Neural progenitor cell (in vitro differentiated cells): ENCODE measurements at regions not wholly inside any gene's neighbourhood (a gene's known extent, or its start where the extent isn't known, plus 50 kb on each side); places are given as distances from the start of the nearest gene placed in this dataset.

Experiments
- DNase-seq: peaks from one replicate; pipeline ENCODE4 v3.0.0-alpha.2; 2016; ENCODE audit warnings: low spot score
- H2AFZ ChIP-seq: fragments of 200-600 bp; sonication (generic); replicated peaks from 2 replicates; pipeline ENCODE4 v1.6.1; 2016; ENCODE audit warnings: antibody characterized with exemption
- H3F3A ChIP-seq: fragments of 200-600 bp; sonication (generic); 2 replicates; pipeline ENCODE4 v1.6.1; 2016; ENCODE audit warnings: antibody characterized with exemption, low read depth
- H3K27ac ChIP-seq: fragments of 200-600 bp; sonication (generic); 2 replicates; pipeline ENCODE4 v1.5.1; 2016; ENCODE audit warnings: mild to moderate bottlenecking
- H3K27me3 ChIP-seq: fragments of 200-600 bp; sonication (generic); 2 replicates; pipeline ENCODE4 v1.6.1; 2016; ENCODE audit warnings: mild to moderate bottlenecking, moderate library complexity
- H3K36me3 ChIP-seq: fragments of 200-600 bp; sonication (generic); 2 replicates; pipeline ENCODE4 v1.5.1; 2016
- H3K4me1 ChIP-seq: fragments of 200-600 bp; sonication (generic); 2 replicates; pipeline ENCODE4 v1.6.1; 2016; ENCODE audit warnings: mixed run types
- H3K4me2 ChIP-seq: fragments of 200-600 bp; sonication (generic); 2 replicates; pipeline ENCODE4 v1.6.1; 2016
- H3K4me3 ChIP-seq: fragments of 200-600 bp; sonication (generic); 2 replicates; pipeline ENCODE4 v1.5.1; 2016
- H3K79me2 ChIP-seq: fragments of 200-600 bp; sonication (generic); 2 replicates; pipeline ENCODE4 v1.6.1; 2016; ENCODE audit warnings: low read depth
- H3K9ac ChIP-seq: fragments of 200-600 bp; sonication (generic); 2 replicates; pipeline ENCODE4 v1.6.1; 2016
- H3K9me3 ChIP-seq: fragments of 200-600 bp; sonication (generic); 2 replicates; pipeline ENCODE4 v1.5.1; 2016; ENCODE audit warnings: low read depth
- H4K20me1 ChIP-seq: fragments of 200-600 bp; sonication (generic); 2 replicates; pipeline ENCODE4 v1.6.1; 2016; ENCODE audit warnings: low read depth
- H3K27ac Mint-ChIP-seq: 3 replicates; pipeline ENCODE4 v1.8.0; 2021; ENCODE audit warnings: mixed read lengths
- H3K27me3 Mint-ChIP-seq: 2 replicates; pipeline ENCODE4 v1.8.0; 2022; ENCODE audit warnings: low read depth, mild to moderate bottlenecking, inconsistent platforms, moderate library complexity, mixed read lengths; ENCODE audit not compliant: insufficient read depth
- H3K36me3 Mint-ChIP-seq: 3 replicates; pipeline ENCODE4 v1.8.0; 2021; ENCODE audit warnings: mixed read lengths
- H3K4me1 Mint-ChIP-seq: 3 replicates; pipeline ENCODE4 v1.8.0; 2021; ENCODE audit warnings: mixed read lengths
- H3K4me3 Mint-ChIP-seq: 3 replicates; pipeline ENCODE4 v1.8.0; 2021; ENCODE audit warnings: mild to moderate bottlenecking, moderate library complexity, mixed read lengths
- H3K9me3 Mint-ChIP-seq: 3 replicates; pipeline ENCODE4 v1.8.0; 2020; ENCODE audit warnings: mixed read lengths
- EZH2 ChIP-seq: fragments of 200-600 bp; sonication (generic); IDR thresholded peaks from 2 replicates; pipeline ENCODE4 v1.6.1; 2017; ENCODE audit warnings: antibody characterized with exemption, mild to moderate bottlenecking, moderate library complexity
- EZH2phosphoT487 ChIP-seq: fragments of 200-600 bp; sonication (generic); IDR thresholded peaks from 2 replicates; pipeline ENCODE4 v1.6.1; 2017; ENCODE audit warnings: antibody characterized with exemption
- TF ChIP-seq, protein P1 (sequence below): fragments of 200-600 bp; sonication (generic); IDR thresholded peaks from 2 replicates; pipeline ENCODE4 v1.5.1; 2017; ENCODE audit warnings: antibody characterized with exemption, mild to moderate bottlenecking

DNA sequence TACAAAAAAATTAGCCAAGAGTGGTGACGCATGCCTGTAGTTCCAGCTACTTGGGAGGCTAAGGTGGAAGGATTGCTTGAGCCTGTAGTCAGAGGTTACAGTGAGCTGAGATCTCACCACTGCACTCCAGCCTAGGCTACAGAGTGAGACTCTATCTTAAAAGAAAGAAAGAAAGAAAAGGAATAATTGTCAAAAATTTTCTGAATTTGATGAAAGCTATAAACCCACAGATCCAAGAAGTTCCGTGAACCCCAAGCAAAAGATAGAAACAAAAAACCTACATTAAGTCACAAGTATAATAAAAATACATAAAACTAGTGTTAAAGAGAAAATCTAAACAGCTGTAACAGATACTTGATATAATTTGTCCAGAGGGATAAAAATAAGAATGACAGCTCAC, 60.1 kb upstream of the KMT2C start:
- H4K20me1 ChIP-seq: no peaks in the 10 kb centered on the region
- H3K79me2 ChIP-seq: no peaks in the 10 kb centered on the region
- no peak overlapping the region for H2AFZ ChIP-seq
- H3K9me3 ChIP-seq: no peaks in the 10 kb centered on the region
- Mint-ChIP-seq H3K36me3 (no peaks in the 10 kb centered on the region), H3K27me3 (peaks cover 2% of the 10 kb centered on the region), H3K27ac (no peak overlapping the region), H3K9me3 (peaks cover 8% of the 10 kb centered on the region), H3K4me3 (no peak overlapping the region), H3K4me1 (no peaks in the 10 kb centered on the region)
- no peaks in the 10 kb centered on the region for H3K36me3 ChIP-seq
- H3F3A ChIP-seq: no peaks in the 10 kb centered on the region
- TF ChIP-seq, protein P1, sequence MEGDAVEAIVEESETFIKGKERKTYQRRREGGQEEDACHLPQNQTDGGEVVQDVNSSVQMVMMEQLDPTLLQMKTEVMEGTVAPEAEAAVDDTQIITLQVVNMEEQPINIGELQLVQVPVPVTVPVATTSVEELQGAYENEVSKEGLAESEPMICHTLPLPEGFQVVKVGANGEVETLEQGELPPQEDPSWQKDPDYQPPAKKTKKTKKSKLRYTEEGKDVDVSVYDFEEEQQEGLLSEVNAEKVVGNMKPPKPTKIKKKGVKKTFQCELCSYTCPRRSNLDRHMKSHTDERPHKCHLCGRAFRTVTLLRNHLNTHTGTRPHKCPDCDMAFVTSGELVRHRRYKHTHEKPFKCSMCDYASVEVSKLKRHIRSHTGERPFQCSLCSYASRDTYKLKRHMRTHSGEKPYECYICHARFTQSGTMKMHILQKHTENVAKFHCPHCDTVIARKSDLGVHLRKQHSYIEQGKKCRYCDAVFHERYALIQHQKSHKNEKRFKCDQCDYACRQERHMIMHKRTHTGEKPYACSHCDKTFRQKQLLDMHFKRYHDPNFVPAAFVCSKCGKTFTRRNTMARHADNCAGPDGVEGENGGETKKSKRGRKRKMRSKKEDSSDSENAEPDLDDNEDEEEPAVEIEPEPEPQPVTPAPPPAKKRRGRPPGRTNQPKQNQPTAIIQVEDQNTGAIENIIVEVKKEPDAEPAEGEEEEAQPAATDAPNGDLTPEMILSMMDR: no peak
- TF ChIP-seq EZH2phosphoT487 (no peak), EZH2 (no peak)
- H3K9ac ChIP-seq: no peak overlapping the region
- no peak for DNase-seq
- no peak overlapping the region for H3K27ac ChIP-seq
- no peaks in the 10 kb centered on the region for H3K4me1 ChIP-seq
- no peaks in the 10 kb centered on the region for H3K27me3 ChIP-seq
- H3K4me3 ChIP-seq: no peak overlapping the region
- no peak overlapping the region for H3K4me2 ChIP-seq

DNA sequence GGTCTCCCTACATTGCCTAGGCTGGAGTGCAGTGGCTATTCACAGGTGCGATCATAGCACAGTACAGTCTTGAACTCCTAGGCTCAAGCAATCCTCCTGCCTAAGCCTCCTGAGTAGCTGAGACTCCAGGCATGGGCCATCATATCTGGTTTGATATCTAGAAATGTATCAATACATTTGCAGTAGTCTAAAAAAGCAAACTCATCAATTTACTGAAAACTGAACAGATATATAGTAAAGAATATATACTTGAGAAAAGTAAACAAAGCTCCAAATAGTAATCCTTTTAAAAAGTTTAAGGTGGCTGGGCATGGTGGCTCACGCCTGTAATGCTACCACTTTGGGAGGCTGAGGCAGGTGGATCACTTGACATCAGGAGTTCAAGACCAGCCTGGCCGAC, 57.1 kb upstream of the KMT2C start:
- TF ChIP-seq EZH2 (no peak), EZH2phosphoT487 (no peak)
- TF ChIP-seq, protein P1: no peak
- H3K9me3 Mint-ChIP-seq: peaks cover 8% of the 10 kb centered on the region
- no peaks in the 10 kb centered on the region for H3K4me1 Mint-ChIP-seq
- H3K36me3 Mint-ChIP-seq: no peaks in the 10 kb centered on the region
- Histone ChIP-seq H2AFZ (no peak overlapping the region), H3K9me3 (no peaks in the 10 kb centered on the region), H3K79me2 (no peaks in the 10 kb centered on the region), H3K4me2 (no peak overlapping the region), H3K4me3 (no peak overlapping the region), H4K20me1 (no peaks in the 10 kb centered on the region), H3K4me1 (no peaks in the 10 kb centered on the region), H3K9ac (no peak overlapping the region), H3F3A (no peaks in the 10 kb centered on the region), H3K36me3 (no peaks in the 10 kb centered on the region), H3K27ac (no peak overlapping the region), H3K27me3 (no peaks in the 10 kb centered on the region)
- H3K27me3 Mint-ChIP-seq: peaks cover 2% of the 10 kb centered on the region
- no peak overlapping the region for H3K4me3 Mint-ChIP-seq
- no peak for DNase-seq
- H3K27ac Mint-ChIP-seq: no peak overlapping the region

DNA sequence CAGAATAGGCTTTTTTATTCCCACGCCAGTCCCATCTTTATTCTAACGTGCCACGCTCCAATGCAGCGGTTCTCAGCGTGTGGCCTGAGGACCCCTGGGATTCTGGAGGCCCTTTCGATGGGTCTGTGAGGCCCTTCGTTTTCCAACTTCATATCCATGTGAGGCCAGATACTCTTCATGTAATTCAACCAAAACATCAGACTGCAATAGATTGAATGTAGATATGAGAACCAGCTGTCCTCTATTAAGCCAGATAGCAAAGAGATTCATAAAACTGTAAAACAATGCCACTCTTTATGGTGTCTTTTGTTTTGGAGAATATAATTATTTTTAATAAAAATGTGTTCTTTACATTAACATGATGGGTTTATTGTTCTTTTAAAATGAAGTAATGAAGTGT, 53.2 kb upstream of the KMT2C start:
- Histone ChIP-seq H4K20me1 (no peaks in the 10 kb centered on the region), H3K9ac (no peak overlapping the region), H3F3A (no peaks in the 10 kb centered on the region), H3K4me3 (no peak overlapping the region), H2AFZ (no peak overlapping the region), H3K36me3 (no peaks in the 10 kb centered on the region), H3K27me3 (no peaks in the 10 kb centered on the region), H3K4me2 (no peak overlapping the region), H3K27ac (no peak overlapping the region), H3K9me3 (no peaks in the 10 kb centered on the region), H3K79me2 (no peaks in the 10 kb centered on the region), H3K4me1 (no peaks in the 10 kb centered on the region)
- Mint-ChIP-seq H3K27ac (no peak overlapping the region), H3K4me1 (no peaks in the 10 kb centered on the region), H3K36me3 (no peaks in the 10 kb centered on the region), H3K27me3 (no peaks in the 10 kb centered on the region), H3K9me3 (no peaks in the 10 kb centered on the region), H3K4me3 (no peak overlapping the region)
- DNase-seq: no peak
- TF ChIP-seq EZH2 (no peak), EZH2phosphoT487 (no peak)
- TF ChIP-seq, protein P1: no peak

DNA sequence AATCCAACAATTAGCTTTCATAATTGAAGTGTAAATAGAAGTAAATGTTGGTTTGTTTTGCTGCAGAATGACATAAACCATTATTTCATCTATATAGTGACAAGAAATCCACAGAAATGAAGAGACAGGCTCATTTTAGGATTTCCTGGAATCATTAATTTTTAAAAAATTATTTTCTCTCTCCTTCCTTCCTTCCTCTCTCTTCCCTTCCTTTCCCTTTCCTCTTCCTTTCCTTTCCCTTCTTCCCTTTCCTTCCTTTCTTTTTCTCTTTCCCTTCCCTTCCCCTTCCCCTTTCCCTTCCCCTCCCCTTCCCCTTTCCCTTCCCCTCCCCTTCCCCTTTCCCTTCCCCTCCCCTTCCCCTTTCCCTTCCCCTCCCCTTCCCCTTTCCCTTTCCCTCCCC, 51.2 kb upstream of the KMT2C start:
- Mint-ChIP-seq H3K9me3 (no peaks in the 10 kb centered on the region), H3K4me3 (no peak overlapping the region), H3K4me1 (no peaks in the 10 kb centered on the region), H3K27me3 (no peaks in the 10 kb centered on the region), H3K27ac (no peak overlapping the region), H3K36me3 (no peaks in the 10 kb centered on the region)
- DNase-seq: no peak
- Histone ChIP-seq H3K9ac (no peak overlapping the region), H3K79me2 (no peaks in the 10 kb centered on the region), H3F3A (no peaks in the 10 kb centered on the region), H3K4me3 (no peak overlapping the region), H3K4me2 (no peak overlapping the region), H3K9me3 (no peaks in the 10 kb centered on the region), H2AFZ (no peak overlapping the region), H3K36me3 (no peaks in the 10 kb centered on the region), H4K20me1 (no peaks in the 10 kb centered on the region), H3K4me1 (no peaks in the 10 kb centered on the region), H3K27ac (no peak overlapping the region), H3K27me3 (no peaks in the 10 kb centered on the region)
- TF ChIP-seq, protein P1: no peak
- TF ChIP-seq EZH2phosphoT487 (no peak), EZH2 (no peak)
